Fibroblast of villous mesenchyme (primary cell): ENCODE measurements at regions not wholly inside any gene's neighbourhood (a gene's known extent, or its start where the extent isn't known, plus 50 kb on each side); places are given as distances from the start of the nearest gene placed in this dataset.

Experiments used
- DNase-seq: peaks from one replicate; pipeline ENCODE4 v3.0.0-alpha.2; 2010; ENCODE audit warnings: low read depth
- H3K4me3 ChIP-seq: 2 replicates; pipeline ENCODE4 v1.5.1; 2011; ENCODE audit warnings: low read depth, mild to moderate bottlenecking, low read length
- CTCF ChIP-seq: IDR thresholded peaks from 2 replicates; pipeline ENCODE4 v1.5.1; 2012; ENCODE audit warnings: low read depth, mild to moderate bottlenecking, low read length; ENCODE audit not compliant: insufficient read depth

GRCh38 chr11:19558189-19558986, 154.2 kb upstream of the NAV2 start:
- DNase-seq = no peak
- no peak overlapping the region for H3K4me3 ChIP-seq
- TF ChIP-seq CTCF = no peak

- DNase-seq = peak; percentile 71
- H3K4me3 ChIP-seq = no peak overlapping the region
- TF ChIP-seq CTCF = peak; percentile 88
Observed at GRCh38 chr11:19557720-19558140, 154.9 kb upstream of the NAV2 start.

GRCh38 chr11:19557185-19557584, 155.5 kb upstream of the NAV2 start:
- no peak overlapping the region for H3K4me3 ChIP-seq
- no peak for DNase-seq
- TF ChIP-seq CTCF = no peak

GRCh38 chr11:19555266-19555665, 157.4 kb upstream of the NAV2 start:
- no peak overlapping the region for H3K4me3 ChIP-seq
- DNase-seq = no peak
- TF ChIP-seq CTCF = no peak

GRCh38 chr11:19553683-19554333, 158.8 kb upstream of the NAV2 start:
- peak; percentile 93 for TF ChIP-seq CTCF
- DNase-seq = peak; percentile 69

GRCh38 chr11:19552656-19553260, 159.9 kb upstream of the NAV2 start:
- no peak for DNase-seq
- no peak for TF ChIP-seq CTCF

More at GRCh38 chr11:19553683-19554333, 158.8 kb upstream of the NAV2 start:
- H3K4me3 ChIP-seq = no peak overlapping the region

More at GRCh38 chr11:19552656-19553260, 159.9 kb upstream of the NAV2 start:
- no peak overlapping the region for H3K4me3 ChIP-seq
